Vagina (tissue), 2 donors: ENCODE measurements at regions not wholly inside any gene's neighbourhood (a gene's known extent, or its start where the extent isn't known, plus 50 kb on each side); places are given as distances from the start of the nearest gene placed in this dataset.

ENCODE experiments used
- DNase-seq, 2 donors: peaks; one replicate each; pipeline ENCODE4 v3.0.0-alpha.2; 2017; ENCODE audit errors: extremely low spot score in 2 of 2
- H3K27ac ChIP-seq: fragments of 200-600 bp; sonication (generic); one replicate; pipeline ENCODE4 v1.5.1; 2019
- H3K27me3 ChIP-seq: fragments of 200-600 bp; sonication (generic); one replicate; pipeline ENCODE4 v1.5.1; 2019
- H3K36me3 ChIP-seq, 2 donors: fragments of 200-600 bp; sonication (generic); one replicate each; pipeline ENCODE4 v1.5.1; 2017 to 2019
- H3K4me1 ChIP-seq: fragments of 200-600 bp; sonication (generic); one replicate; pipeline ENCODE4 v1.5.1; 2019
- H3K4me3 ChIP-seq, 2 donors: fragments of 200-600 bp; sonication (generic); 1 replicate in 1 of 2; 2 replicates in 1 of 2; pipeline ENCODE4 v1.5.1; 2016 to 2019
- H3K9me3 ChIP-seq: fragments of 200-600 bp; sonication (generic); one replicate; pipeline ENCODE4 v1.5.1; 2019
- CTCF ChIP-seq, 3 experiments: fragments of 450-650 bp in 2 of 3; fragments of 200-600 bp in 1 of 3; sonication (generic) in 1 of 3; IDR thresholded peaks; one replicate each; pipeline ENCODE4 v1.5.1; 2017 to 2019; ENCODE audit warnings: antibody characterized with exemption in 3 of 3, mild to moderate bottlenecking in 2 of 3, moderate library complexity in 2 of 3
- POLR2A ChIP-seq, 2 donors: fragments of 450-650 bp; IDR thresholded peaks; one replicate each; pipeline ENCODE4 v1.6.1; 2017; ENCODE audit warnings: antibody characterized with exemption in 2 of 2, mild to moderate bottlenecking in 2 of 2, moderate library complexity in 2 of 2
- POLR2AphosphoS5 ChIP-seq, 2 donors: sonication (generic); formaldehyde crosslinking; IDR thresholded peaks; one replicate each; pipeline ENCODE4 v1.9.0; 2017; ENCODE audit warnings: antibody characterized with exemption in 2 of 2, mild to moderate bottlenecking in 2 of 2, low read depth in 1 of 2; ENCODE audit not compliant: insufficient read depth in 1 of 2
- intact Hi-C: fragments of 100-400 bp; cut with DNase I; formaldehyde crosslinking; loops from one replicate; pipeline ENCODE4 v1.15.1; 2023

DNA sequence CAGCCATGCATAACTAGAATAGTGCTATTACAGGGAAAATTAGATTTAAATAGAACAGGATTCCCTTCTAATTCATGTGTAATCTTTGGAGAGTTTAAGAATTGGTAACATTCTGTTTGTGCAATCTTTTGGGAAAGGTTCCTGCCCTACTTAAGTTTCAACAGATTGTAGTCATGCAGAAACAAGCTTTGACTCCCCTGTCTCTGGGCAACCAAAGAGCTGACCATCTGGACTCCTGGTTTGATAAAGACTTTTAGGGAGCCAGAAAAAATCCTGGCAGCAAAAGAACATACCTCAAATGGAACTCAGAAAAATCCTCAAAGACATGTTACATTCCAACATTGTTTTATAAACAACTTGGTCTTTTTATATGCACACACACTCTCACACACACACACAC, 191.1 kb upstream of the NEIL3 start:
- Histone ChIP-seq H3K27me3 (no peaks in the 10 kb centered on the region), H3K4me3 (no peak overlapping the region), H3K27ac (no peak overlapping the region), H3K36me3 (no peaks in the 10 kb centered on the region), H3K9me3 (no peaks in the 10 kb centered on the region), H3K4me1 (no peaks in the 10 kb centered on the region)
- DNase-seq: no peak
- intact Hi-C loops: no loop called here
- TF ChIP-seq POLR2AphosphoS5 (IDR thresholded peaks at IDR 0.05; ENCODE audit: insufficient read depth in 1 of 2, low read depth in 1 of 2) (no peak), POLR2A (IDR thresholded peaks at IDR 0.05) (no peak), CTCF (IDR thresholded peaks at IDR 0.05) (no peak)

- intact Hi-C loops: no loop called here
- DNase-seq: no peak
- no peak overlapping the region for H3K4me3 ChIP-seq
- H3K27me3 ChIP-seq: no peaks in the 10 kb centered on the region
- TF ChIP-seq POLR2A (IDR thresholded peaks at IDR 0.05): no peak
- TF ChIP-seq POLR2AphosphoS5 (IDR thresholded peaks at IDR 0.05; ENCODE audit: insufficient read depth in 1 of 2, low read depth in 1 of 2): no peak
- no peak for TF ChIP-seq CTCF (IDR thresholded peaks at IDR 0.05)
- H3K4me1 ChIP-seq: no peaks in the 10 kb centered on the region
- H3K27ac ChIP-seq: no peak overlapping the region
- H3K9me3 ChIP-seq: no peaks in the 10 kb centered on the region
- no peaks in the 10 kb centered on the region for H3K36me3 ChIP-seq
These were observed 190.6 kb upstream of the NEIL3 start for GRCh38 chr4:177119021-177119471.

DNA sequence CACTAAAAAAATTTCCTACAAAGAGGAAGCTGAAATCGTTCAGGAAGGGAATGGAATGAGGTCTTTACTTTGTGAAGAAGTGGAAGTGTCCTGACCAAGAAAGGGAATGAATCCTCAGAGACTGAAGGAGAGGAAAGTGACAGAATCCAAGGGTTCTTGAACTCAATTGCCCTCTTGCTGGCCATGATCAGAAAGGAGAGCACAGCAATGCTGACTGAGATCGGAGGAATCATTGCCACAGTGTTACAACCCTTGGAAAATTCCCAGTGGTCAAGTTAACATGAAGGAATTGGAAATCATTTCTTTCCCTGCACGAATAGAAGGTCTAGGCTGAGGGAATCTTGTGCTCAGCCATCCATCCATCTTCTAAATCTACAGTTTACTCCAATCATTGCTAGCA, 190.0 kb upstream of the NEIL3 start:
- intact Hi-C loops: no loop called here
- Histone ChIP-seq H3K27ac (no peak overlapping the region), H3K4me1 (no peaks in the 10 kb centered on the region), H3K27me3 (no peaks in the 10 kb centered on the region), H3K36me3 (no peaks in the 10 kb centered on the region), H3K4me3 (no peak overlapping the region), H3K9me3 (no peaks in the 10 kb centered on the region)
- DNase-seq: no peak
- no peak for TF ChIP-seq CTCF (IDR thresholded peaks at IDR 0.05)
- TF ChIP-seq POLR2AphosphoS5 (IDR thresholded peaks at IDR 0.05; ENCODE audit: insufficient read depth in 1 of 2, low read depth in 1 of 2): no peak
- no peak for TF ChIP-seq POLR2A (IDR thresholded peaks at IDR 0.05)

GRCh38 chr4:177123811-177124210, 185.9 kb upstream of the NEIL3 start:
- no peaks in the 10 kb centered on the region for H3K4me1 ChIP-seq
- intact Hi-C loops: no loop called here
- DNase-seq: no peak
- H3K27me3 ChIP-seq: no peaks in the 10 kb centered on the region
- H3K36me3 ChIP-seq: no peaks in the 10 kb centered on the region
- no peak overlapping the region for H3K4me3 ChIP-seq
- TF ChIP-seq CTCF (IDR thresholded peaks at IDR 0.05): no peak
- no peak for TF ChIP-seq POLR2AphosphoS5 (IDR thresholded peaks at IDR 0.05; ENCODE audit: insufficient read depth in 1 of 2, low read depth in 1 of 2)
- TF ChIP-seq POLR2A (IDR thresholded peaks at IDR 0.05): no peak
- H3K9me3 ChIP-seq: no peaks in the 10 kb centered on the region
- no peak overlapping the region for H3K27ac ChIP-seq

GRCh38 chr4:177124349-177125064, 185.2 kb upstream of the NEIL3 start:
- TF ChIP-seq POLR2A (IDR thresholded peaks at IDR 0.05) (no peak), CTCF (IDR thresholded peaks at IDR 0.05) (no peak), POLR2AphosphoS5 (IDR thresholded peaks at IDR 0.05; ENCODE audit: insufficient read depth in 1 of 2, low read depth in 1 of 2) (no peak)
- no peak for DNase-seq
- no peaks in the 10 kb centered on the region for H3K36me3 ChIP-seq
- intact Hi-C loops: no loop called here
- no peak overlapping the region for H3K4me3 ChIP-seq
- H3K4me1 ChIP-seq: no peaks in the 10 kb centered on the region
- H3K9me3 ChIP-seq: peaks cover 4% of the 10 kb centered on the region
- H3K27ac ChIP-seq: no peak overlapping the region
- no peaks in the 10 kb centered on the region for H3K27me3 ChIP-seq
